ENCODE measurements at regions not wholly inside any gene's neighbourhood (a gene's known extent, or its start where the extent isn't known, plus 50 kb on each side); places are given as distances from the start of the nearest gene placed in this dataset.

DNA sequence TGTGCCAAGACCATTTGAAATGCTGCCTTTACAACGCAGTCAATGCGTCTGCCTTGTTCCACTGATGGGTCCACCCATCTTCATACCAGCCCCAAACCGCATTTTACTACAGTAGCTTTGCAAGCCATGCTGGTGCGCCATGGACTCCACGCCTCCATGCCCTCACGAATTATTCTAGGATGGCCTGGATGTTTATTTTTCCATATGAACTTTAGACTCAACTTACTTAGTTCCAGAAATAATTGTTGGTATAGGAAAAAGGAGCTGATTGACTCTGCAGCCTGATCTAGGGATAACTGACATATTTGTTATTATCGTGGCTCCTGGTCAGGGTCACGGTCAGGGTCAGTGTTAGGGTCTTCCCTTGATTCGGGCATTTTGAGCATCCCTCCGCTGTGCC lies 70.0 kb upstream of the ZNF469 start:
- TF ChIP-seq, protein P1, sequence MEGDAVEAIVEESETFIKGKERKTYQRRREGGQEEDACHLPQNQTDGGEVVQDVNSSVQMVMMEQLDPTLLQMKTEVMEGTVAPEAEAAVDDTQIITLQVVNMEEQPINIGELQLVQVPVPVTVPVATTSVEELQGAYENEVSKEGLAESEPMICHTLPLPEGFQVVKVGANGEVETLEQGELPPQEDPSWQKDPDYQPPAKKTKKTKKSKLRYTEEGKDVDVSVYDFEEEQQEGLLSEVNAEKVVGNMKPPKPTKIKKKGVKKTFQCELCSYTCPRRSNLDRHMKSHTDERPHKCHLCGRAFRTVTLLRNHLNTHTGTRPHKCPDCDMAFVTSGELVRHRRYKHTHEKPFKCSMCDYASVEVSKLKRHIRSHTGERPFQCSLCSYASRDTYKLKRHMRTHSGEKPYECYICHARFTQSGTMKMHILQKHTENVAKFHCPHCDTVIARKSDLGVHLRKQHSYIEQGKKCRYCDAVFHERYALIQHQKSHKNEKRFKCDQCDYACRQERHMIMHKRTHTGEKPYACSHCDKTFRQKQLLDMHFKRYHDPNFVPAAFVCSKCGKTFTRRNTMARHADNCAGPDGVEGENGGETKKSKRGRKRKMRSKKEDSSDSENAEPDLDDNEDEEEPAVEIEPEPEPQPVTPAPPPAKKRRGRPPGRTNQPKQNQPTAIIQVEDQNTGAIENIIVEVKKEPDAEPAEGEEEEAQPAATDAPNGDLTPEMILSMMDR (IDR thresholded peaks at IDR 0.05): no peak
- no peak for TF ChIP-seq POLR2A (IDR thresholded peaks at IDR 0.05)
- no peak for TF ChIP-seq POLR2AphosphoS5 (IDR thresholded peaks at IDR 0.05; ENCODE audit: insufficient read depth in 1 of 2, low read depth in 1 of 2)

Data from vagina (tissue), 2 donors.